ENCODE measurements at regions not wholly inside any gene's neighbourhood (a gene's known extent, or its start where the extent isn't known, plus 50 kb on each side); places are given as distances from the start of the nearest gene placed in this dataset.

- H3K9me3 Mint-ChIP-seq = peaks cover 0 to 6% (median 0%) of the 10 kb centered on the region in 8 donors
- no peak overlapping the region for H3K4me3 Mint-ChIP-seq
- H3K27me3 Mint-ChIP-seq = no peaks in the 10 kb centered on the region
- H3K27ac Mint-ChIP-seq = no peak overlapping the region
- CTCF ChIA-PET (ENCODE audit: partially characterized antibody) = no interaction called here
- H3K36me3 Mint-ChIP-seq = no peaks in the 10 kb centered on the region
- H3K9me3 ChIP-seq (ENCODE audit: control insufficient read depth in 1 of 2, low read length in 2 of 2) = no peaks in the 10 kb centered on the region
- no peaks in the 10 kb centered on the region for H3K4me1 Mint-ChIP-seq
- DNase-seq = no peak
- H3K36me3 ChIP-seq (ENCODE audit: insufficient read depth, low read length) = no peaks in the 10 kb centered on the region
- intact Hi-C loops (cut with micrococcal nuclease) = no loop called here
- H3K27me3 ChIP-seq (ENCODE audit: insufficient read depth, low read length) = no peaks in the 10 kb centered on the region
- H3K4me1 ChIP-seq (ENCODE audit: insufficient read depth, low read length) = no peaks in the 10 kb centered on the region
- H3K27ac ChIP-seq (ENCODE audit: low read depth, low read length) = no peak overlapping the region
- no peak overlapping the region for H3K4me3 ChIP-seq (ENCODE audit: low read length in 2 of 2)
- POLR2A ChIA-PET (ENCODE audit: partially characterized antibody) = no interaction called here
Observed at GRCh38 chr4:124887739-124888138, 175.2 kb upstream of the ANKRD50 start.

GRCh38 chr4:124884316-124884715 lies 171.8 kb upstream of the ANKRD50 start:
- ChIA-PET CTCF (ENCODE audit: partially characterized antibody) (no interaction called here), POLR2A (ENCODE audit: partially characterized antibody) (no interaction called here)
- DNase-seq = no peak
- no peaks in the 10 kb centered on the region for H3K4me1 ChIP-seq (ENCODE audit: insufficient read depth, low read length)
- Mint-ChIP-seq H3K9me3 (peaks cover 0 to 5% (median 0%) of the 10 kb centered on the region in 8 donors), H3K36me3 (no peaks in the 10 kb centered on the region), H3K27me3 (no peaks in the 10 kb centered on the region), H3K27ac (no peak overlapping the region), H3K4me3 (no peak overlapping the region), H3K4me1 (no peaks in the 10 kb centered on the region)
- no peak overlapping the region for H3K27ac ChIP-seq (ENCODE audit: low read depth, low read length)
- no peak overlapping the region for H3K4me3 ChIP-seq (ENCODE audit: low read length in 2 of 2)
- intact Hi-C loops (cut with micrococcal nuclease) = no loop called here
- no peaks in the 10 kb centered on the region for H3K36me3 ChIP-seq (ENCODE audit: insufficient read depth, low read length)
- no peaks in the 10 kb centered on the region for H3K9me3 ChIP-seq (ENCODE audit: control insufficient read depth in 1 of 2, low read length in 2 of 2)
- H3K27me3 ChIP-seq (ENCODE audit: insufficient read depth, low read length) = no peaks in the 10 kb centered on the region

GRCh38 chr4:124883632-124884031 lies 171.1 kb upstream of the ANKRD50 start:
- no peaks in the 10 kb centered on the region for H3K27me3 ChIP-seq (ENCODE audit: insufficient read depth, low read length)
- no peak overlapping the region for H3K4me3 ChIP-seq (ENCODE audit: low read length in 2 of 2)
- intact Hi-C loops (cut with micrococcal nuclease) = no loop called here
- Mint-ChIP-seq H3K4me3 (no peak overlapping the region), H3K27me3 (no peaks in the 10 kb centered on the region), H3K27ac (no peak overlapping the region), H3K36me3 (no peaks in the 10 kb centered on the region), H3K9me3 (peaks cover 0 to 5% (median 0%) of the 10 kb centered on the region in 8 donors), H3K4me1 (no peaks in the 10 kb centered on the region)
- H3K4me1 ChIP-seq (ENCODE audit: insufficient read depth, low read length) = no peaks in the 10 kb centered on the region
- ChIA-PET CTCF (ENCODE audit: partially characterized antibody) (no interaction called here), POLR2A (ENCODE audit: partially characterized antibody) (no interaction called here)
- DNase-seq = no peak
- no peak overlapping the region for H3K27ac ChIP-seq (ENCODE audit: low read depth, low read length)
- no peaks in the 10 kb centered on the region for H3K36me3 ChIP-seq (ENCODE audit: insufficient read depth, low read length)
- H3K9me3 ChIP-seq (ENCODE audit: control insufficient read depth in 1 of 2, low read length in 2 of 2) = no peaks in the 10 kb centered on the region

GRCh38 chr4:124879195-124879594 lies 166.7 kb upstream of the ANKRD50 start:
- intact Hi-C loops (cut with micrococcal nuclease) = no loop called here
- Mint-ChIP-seq H3K27ac (no peak overlapping the region), H3K36me3 (no peaks in the 10 kb centered on the region), H3K27me3 (no peaks in the 10 kb centered on the region), H3K4me1 (no peaks in the 10 kb centered on the region), H3K4me3 (no peak overlapping the region), H3K9me3 (peaks cover 0 to 15% (median 12%) of the 10 kb centered on the region in 8 donors)
- H3K9me3 ChIP-seq (ENCODE audit: control insufficient read depth in 1 of 2, low read length in 2 of 2) = no peaks in the 10 kb centered on the region
- no peak overlapping the region for H3K4me3 ChIP-seq (ENCODE audit: low read length in 2 of 2)
- H3K27ac ChIP-seq (ENCODE audit: low read depth, low read length) = no peak overlapping the region
- DNase-seq = no peak
- ChIA-PET CTCF (ENCODE audit: partially characterized antibody) (no interaction called here), POLR2A (ENCODE audit: partially characterized antibody) (no interaction called here)
- H3K36me3 ChIP-seq (ENCODE audit: insufficient read depth, low read length) = no peaks in the 10 kb centered on the region
- H3K4me1 ChIP-seq (ENCODE audit: insufficient read depth, low read length) = no peaks in the 10 kb centered on the region
- no peaks in the 10 kb centered on the region for H3K27me3 ChIP-seq (ENCODE audit: insufficient read depth, low read length)

- peaks cover 0 to 18% (median 14%) of the 10 kb centered on the region in 8 donors for H3K9me3 Mint-ChIP-seq
- Histone ChIP-seq H3K27me3 (ENCODE audit: insufficient read depth, low read length) (no peaks in the 10 kb centered on the region), H3K36me3 (ENCODE audit: insufficient read depth, low read length) (no peaks in the 10 kb centered on the region), H3K4me3 (ENCODE audit: low read length in 2 of 2) (no peak overlapping the region), H3K4me1 (ENCODE audit: insufficient read depth, low read length) (no peaks in the 10 kb centered on the region), H3K9me3 (ENCODE audit: control insufficient read depth in 1 of 2, low read length in 2 of 2) (no peaks in the 10 kb centered on the region), H3K27ac (ENCODE audit: low read depth, low read length) (no peak overlapping the region)
- H3K4me1 Mint-ChIP-seq = no peaks in the 10 kb centered on the region
- no peaks in the 10 kb centered on the region for H3K27me3 Mint-ChIP-seq
- no peaks in the 10 kb centered on the region for H3K36me3 Mint-ChIP-seq
- POLR2A ChIA-PET (ENCODE audit: partially characterized antibody) = no interaction called here
- H3K4me3 Mint-ChIP-seq = no peak overlapping the region
- CTCF ChIA-PET (ENCODE audit: partially characterized antibody) = no interaction called here
- H3K27ac Mint-ChIP-seq = no peak overlapping the region
- intact Hi-C loops (cut with micrococcal nuclease) = no loop called here
- no peak for DNase-seq
Observed at GRCh38 chr4:124874172-124874450, 161.6 kb upstream of the ANKRD50 start.

GRCh38 chr4:124873361-124874171 lies 161.0 kb upstream of the ANKRD50 start:
- Mint-ChIP-seq H3K4me3 (no peak overlapping the region), H3K27me3 (no peaks in the 10 kb centered on the region), H3K9me3 (peaks cover 0 to 18% (median 14%) of the 10 kb centered on the region in 8 donors), H3K4me1 (no peaks in the 10 kb centered on the region), H3K36me3 (no peaks in the 10 kb centered on the region), H3K27ac (no peak overlapping the region)
- DNase-seq = no peak
- H3K36me3 ChIP-seq (ENCODE audit: insufficient read depth, low read length) = no peaks in the 10 kb centered on the region
- no peaks in the 10 kb centered on the region for H3K4me1 ChIP-seq (ENCODE audit: insufficient read depth, low read length)
- no peak overlapping the region for H3K27ac ChIP-seq (ENCODE audit: low read depth, low read length)
- intact Hi-C loops (cut with micrococcal nuclease) = no loop called here
- ChIA-PET CTCF (ENCODE audit: partially characterized antibody) (no interaction called here), POLR2A (ENCODE audit: partially characterized antibody) (no interaction called here)
- no peaks in the 10 kb centered on the region for H3K27me3 ChIP-seq (ENCODE audit: insufficient read depth, low read length)
- no peak overlapping the region for H3K4me3 ChIP-seq (ENCODE audit: low read length in 2 of 2)
- no peaks in the 10 kb centered on the region for H3K9me3 ChIP-seq (ENCODE audit: control insufficient read depth in 1 of 2, low read length in 2 of 2)

GRCh38 chr4:124872659-124873058 lies 160.1 kb upstream of the ANKRD50 start:
- Histone ChIP-seq H3K9me3 (ENCODE audit: control insufficient read depth in 1 of 2, low read length in 2 of 2) (no peaks in the 10 kb centered on the region), H3K4me3 (ENCODE audit: low read length in 2 of 2) (no peak overlapping the region), H3K36me3 (ENCODE audit: insufficient read depth, low read length) (no peaks in the 10 kb centered on the region), H3K27me3 (ENCODE audit: insufficient read depth, low read length) (no peaks in the 10 kb centered on the region), H3K27ac (ENCODE audit: low read depth, low read length) (no peak overlapping the region), H3K4me1 (ENCODE audit: insufficient read depth, low read length) (no peaks in the 10 kb centered on the region)
- H3K27ac Mint-ChIP-seq = no peak overlapping the region
- DNase-seq = no peak
- CTCF ChIA-PET (ENCODE audit: partially characterized antibody) = no interaction called here
- H3K4me3 Mint-ChIP-seq = no peak overlapping the region
- peaks cover 0 to 18% (median 14%) of the 10 kb centered on the region in 8 donors for H3K9me3 Mint-ChIP-seq
- intact Hi-C loops (cut with micrococcal nuclease) = no loop called here
- POLR2A ChIA-PET (ENCODE audit: partially characterized antibody) = no interaction called here
- no peaks in the 10 kb centered on the region for H3K36me3 Mint-ChIP-seq
- no peaks in the 10 kb centered on the region for H3K4me1 Mint-ChIP-seq
- H3K27me3 Mint-ChIP-seq = no peaks in the 10 kb centered on the region
